Liver (tissue), 8 donors: ENCODE measurements at regions not wholly inside any gene's neighbourhood (a gene's known extent, or its start where the extent isn't known, plus 50 kb on each side); places are given as distances from the start of the nearest gene placed in this dataset.

ENCODE experiments used
- DNase-seq: peaks from one replicate; pipeline ENCODE4 v3.0.0-alpha.2; 2017; ENCODE audit warnings: low spot score
- H3K27ac ChIP-seq, 2 donors: one replicate each; pipeline ENCODE4 v1.7.0; 2013; ENCODE audit warnings: inconsistent platforms in 2 of 2, low read length in 2 of 2, control low read depth in 1 of 2, low read depth in 1 of 2, mild to moderate bottlenecking in 1 of 2
- H3K27me3 ChIP-seq, 4 donors: one replicate each; pipeline versions ENCODE4 v1.6.1 to v1.7.0; 2013; ENCODE audit warnings: low read length in 3 of 4, inconsistent platforms in 1 of 4, mild to moderate bottlenecking in 1 of 4, moderate library complexity in 1 of 4; ENCODE audit not compliant: control insufficient read depth in 4 of 4, insufficient read depth in 4 of 4
- H3K36me3 ChIP-seq, 4 donors: one replicate each; pipeline versions ENCODE4 v1.6.1 to v1.7.0; 2013; ENCODE audit warnings: low read length in 3 of 4, mild to moderate bottlenecking in 3 of 4, low read depth in 1 of 4, moderate library complexity in 1 of 4; ENCODE audit not compliant: control insufficient read depth in 4 of 4, insufficient read depth in 3 of 4
- H3K4me1 ChIP-seq, 4 donors: one replicate each; pipeline versions ENCODE4 v1.6.1 to v1.7.0; 2013; ENCODE audit warnings: low read length in 3 of 4, mild to moderate bottlenecking in 3 of 4, moderate library complexity in 1 of 4; ENCODE audit not compliant: control insufficient read depth in 4 of 4, insufficient read depth in 4 of 4
- H3K4me3 ChIP-seq, 3 donors: one replicate each; pipeline versions ENCODE4 v1.6.1 to v1.7.0; 2013; ENCODE audit warnings: low read length in 3 of 3, control low read depth in 1 of 3, low read depth in 1 of 3, mild to moderate bottlenecking in 1 of 3
- H3K9ac ChIP-seq, 2 donors: one replicate each; pipeline ENCODE4 v1.7.0; 2013; ENCODE audit warnings: low read length in 2 of 2, mild to moderate bottlenecking in 2 of 2, moderate library complexity in 2 of 2, control low read depth in 1 of 2, low read depth in 1 of 2
- H3K9me3 ChIP-seq, 4 donors: one replicate each; pipeline versions ENCODE4 v1.6.1 to v1.7.0; 2013; ENCODE audit warnings: low read length in 3 of 4; ENCODE audit not compliant: control insufficient read depth in 4 of 4
- ATF3 ChIP-seq: IDR thresholded peaks from 2 replicates; pipeline ENCODE4 v1.6.1; 2016; ENCODE audit warnings: antibody characterized with exemption
- CTCF ChIP-seq: fragments of 150-350 bp; IDR thresholded peaks from 2 replicates; pipeline ENCODE4 v1.5.1; 2017; ENCODE audit warnings: improper control_type of control experiment, low read depth, low read length; ENCODE audit not compliant: missing input control
- EGR1 ChIP-seq, 2 donors: IDR thresholded peaks; 2 replicates each; pipeline ENCODE4 v1.6.1; 2016 to 2018; ENCODE audit warnings: antibody characterized with exemption in 2 of 2, low read depth in 2 of 2
- FOXA1 ChIP-seq: IDR thresholded peaks from 2 replicates; pipeline ENCODE4 v1.6.1; 2016; ENCODE audit warnings: antibody characterized with exemption
- GABPA ChIP-seq, 2 donors: IDR thresholded peaks in 1 of 2; conservative IDR thresholded peaks in 1 of 2; 2 replicates each; pipeline ENCODE4 v1.6.1; 2016; ENCODE audit warnings: antibody characterized with exemption in 2 of 2, mild to moderate bottlenecking in 1 of 2, moderate library complexity in 1 of 2
- HNF4A ChIP-seq, 2 donors: conservative IDR thresholded peaks; 2 replicates each; pipeline ENCODE4 v1.6.1; 2016; ENCODE audit warnings: antibody characterized with exemption in 2 of 2, mild to moderate bottlenecking in 2 of 2
- HNF4G ChIP-seq: IDR thresholded peaks from 2 replicates; pipeline ENCODE4 v1.6.1; 2016; ENCODE audit warnings: antibody characterized with exemption
- JUND ChIP-seq, 2 donors: IDR thresholded peaks; 2 replicates each; pipeline ENCODE4 v1.6.1; 2016; ENCODE audit warnings: antibody characterized with exemption in 2 of 2
- MAX ChIP-seq: IDR thresholded peaks from 2 replicates; pipeline ENCODE4 v1.6.1; 2016; ENCODE audit warnings: antibody characterized with exemption
- RAD21 ChIP-seq, 2 donors: IDR thresholded peaks; 2 replicates each; pipeline ENCODE4 v1.6.1; 2016; ENCODE audit warnings: antibody characterized with exemption in 2 of 2, mild to moderate bottlenecking in 2 of 2
- REST ChIP-seq: IDR thresholded peaks from 2 replicates; pipeline ENCODE4 v1.6.1; 2016; ENCODE audit warnings: antibody characterized with exemption, mild to moderate bottlenecking
- RXRA ChIP-seq, 2 donors: IDR thresholded peaks; 2 replicates each; pipeline ENCODE4 v1.6.1; 2017 to 2018; ENCODE audit warnings: antibody characterized with exemption in 2 of 2, mild to moderate bottlenecking in 1 of 2
- SP1 ChIP-seq: IDR thresholded peaks from 2 replicates; pipeline ENCODE4 v1.6.1; 2018; ENCODE audit warnings: antibody characterized with exemption, mild to moderate bottlenecking
- TAF1 ChIP-seq: conservative IDR thresholded peaks from 2 replicates; pipeline ENCODE4 v1.6.1; 2016; ENCODE audit warnings: antibody characterized with exemption, mild to moderate bottlenecking
- YY1 ChIP-seq: IDR thresholded peaks from 2 replicates; pipeline ENCODE4 v1.6.1; 2016; ENCODE audit warnings: antibody characterized with exemption, mild to moderate bottlenecking
- ZBTB33 ChIP-seq: IDR thresholded peaks from 2 replicates; pipeline ENCODE4 v1.6.1; 2016; ENCODE audit warnings: antibody characterized with exemption
- WGBS: extraction: QIAGEN DNeasy Blood & Tissue Kit; methylation state at CpG from one replicate; pipeline ENCODE4 v1.1.7; 2013; 5-methylcytosine and 5-hydroxymethylcytosine counted together
- donor health status: healthy.
- donor health status: healthy.
- donor health status: healthy.
- donor health status: healthy.
- donor health status: healthy.

- no peak for TF ChIP-seq REST
- no peak for TF ChIP-seq GABPA (IDR thresholded peaks at IDR 0.05 in 1 of 2, conservative IDR thresholded peaks at IDR 0.05 in 1 of 2)
- TF ChIP-seq CTCF = no peak
- TF ChIP-seq RXRA (IDR thresholded peaks at IDR 0.05) = no peak
Measured at GRCh38 chr7:33790746-33791145, 114.6 kb upstream of the BMPER start (continued).

- no peak overlapping the region for H3K4me3 ChIP-seq
- no peaks in the 10 kb centered on the region for H3K36me3 ChIP-seq
- DNase-seq = no peak
- no peak overlapping the region for H3K9ac ChIP-seq
- no peak for TF ChIP-seq RXRA (IDR thresholded peaks at IDR 0.05)
- TF ChIP-seq HNF4A (conservative IDR thresholded peaks at IDR 0.05) = no peak
- TF ChIP-seq GABPA (IDR thresholded peaks at IDR 0.05 in 1 of 2, conservative IDR thresholded peaks at IDR 0.05 in 1 of 2) = no peak
- TF ChIP-seq CTCF = no peak
- TF ChIP-seq JUND (IDR thresholded peaks at IDR 0.05) = no peak
- TF ChIP-seq SP1 = no peak
- TF ChIP-seq ZBTB33 = no peak
- no peak for TF ChIP-seq MAX
- TF ChIP-seq REST = no peak
- no peak for TF ChIP-seq EGR1 (IDR thresholded peaks at IDR 0.05; ENCODE audit: low read depth in 2 of 2)
- TF ChIP-seq HNF4G = no peak
- no peak for TF ChIP-seq TAF1
- TF ChIP-seq RAD21 (IDR thresholded peaks at IDR 0.05) = no peak
- TF ChIP-seq YY1 = no peak
- no peak for TF ChIP-seq ATF3
- no peak for TF ChIP-seq FOXA1
- no peaks in the 10 kb centered on the region for H3K27me3 ChIP-seq
- H3K27ac ChIP-seq = no peak overlapping the region
- WGBS = 97% methylated on average over 2 of the region's 2 CpGs
- no peaks in the 10 kb centered on the region for H3K9me3 ChIP-seq
- no peaks in the 10 kb centered on the region for H3K4me1 ChIP-seq
Measured at GRCh38 chr7:33792041-33792440, 113.3 kb upstream of the BMPER start.
